ENCODE measurements at regions not wholly inside any gene's neighbourhood (a gene's known extent, or its start where the extent isn't known, plus 50 kb on each side); places are given as distances from the start of the nearest gene placed in this dataset.

GRCh38 chr5:57711946-57712345 is 229.3 kb upstream of the ACTBL2 start:
- no peak for TF ChIP-seq POLR2A (IDR thresholded peaks at IDR 0.05)
- TF ChIP-seq, protein P1, sequence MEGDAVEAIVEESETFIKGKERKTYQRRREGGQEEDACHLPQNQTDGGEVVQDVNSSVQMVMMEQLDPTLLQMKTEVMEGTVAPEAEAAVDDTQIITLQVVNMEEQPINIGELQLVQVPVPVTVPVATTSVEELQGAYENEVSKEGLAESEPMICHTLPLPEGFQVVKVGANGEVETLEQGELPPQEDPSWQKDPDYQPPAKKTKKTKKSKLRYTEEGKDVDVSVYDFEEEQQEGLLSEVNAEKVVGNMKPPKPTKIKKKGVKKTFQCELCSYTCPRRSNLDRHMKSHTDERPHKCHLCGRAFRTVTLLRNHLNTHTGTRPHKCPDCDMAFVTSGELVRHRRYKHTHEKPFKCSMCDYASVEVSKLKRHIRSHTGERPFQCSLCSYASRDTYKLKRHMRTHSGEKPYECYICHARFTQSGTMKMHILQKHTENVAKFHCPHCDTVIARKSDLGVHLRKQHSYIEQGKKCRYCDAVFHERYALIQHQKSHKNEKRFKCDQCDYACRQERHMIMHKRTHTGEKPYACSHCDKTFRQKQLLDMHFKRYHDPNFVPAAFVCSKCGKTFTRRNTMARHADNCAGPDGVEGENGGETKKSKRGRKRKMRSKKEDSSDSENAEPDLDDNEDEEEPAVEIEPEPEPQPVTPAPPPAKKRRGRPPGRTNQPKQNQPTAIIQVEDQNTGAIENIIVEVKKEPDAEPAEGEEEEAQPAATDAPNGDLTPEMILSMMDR (IDR thresholded peaks at IDR 0.05 in 8 of 11, conservative IDR thresholded peaks at IDR 0.05 in 3 of 11) = no peak

All from spleen (tissue), 7 donors.